Thoracic aorta (tissue), 2 donors: ENCODE measurements at regions not wholly inside any gene's neighbourhood (a gene's known extent, or its start where the extent isn't known, plus 50 kb on each side); places are given as distances from the start of the nearest gene placed in this dataset.

Source experiments
- ATAC-seq: fragments of 150-250 bp; one replicate; pipeline ENCODE4 v1.8.0; 2017; ENCODE audit warnings: low read depth; ENCODE audit not compliant: insufficient number of reproducible peaks, low FRiP score
- DNase-seq: peaks from one replicate; pipeline ENCODE4 v3.0.0-alpha.2; 2020; ENCODE audit warnings: low spot score
- H3K27ac ChIP-seq, 2 donors: fragments of 200-600 bp; sonication (generic); 1 replicate in 1 of 2; 2 replicates in 1 of 2; pipeline ENCODE4 v1.5.1; 2016; ENCODE audit warnings: mild to moderate bottlenecking in 2 of 2, moderate library complexity in 2 of 2
- H3K27me3 ChIP-seq: fragments of 200-600 bp; sonication (generic); replicated peaks from 2 replicates; pipeline ENCODE4 v1.6.0; 2016; ENCODE audit warnings: mild to moderate bottlenecking; ENCODE audit not compliant: insufficient read depth
- H3K36me3 ChIP-seq: fragments of 200-600 bp; sonication (generic); one replicate; pipeline ENCODE4 v1.5.1; 2016
- H3K4me1 ChIP-seq, 2 donors: fragments of 200-600 bp; sonication (generic); 1 replicate in 1 of 2; 2 replicates in 1 of 2; pipeline versions ENCODE4 v1.5.1 to v1.6.0; 2016; ENCODE audit warnings: low read depth in 2 of 2, mild to moderate bottlenecking in 1 of 2; ENCODE audit not compliant: control insufficient read depth in 1 of 2
- H3K4me3 ChIP-seq: fragments of 200-600 bp; sonication (generic); 2 replicates; pipeline ENCODE4 v1.5.1; 2016; ENCODE audit warnings: mild to moderate bottlenecking
- H3K9me3 ChIP-seq: fragments of 200-600 bp; sonication (generic); 2 replicates; pipeline ENCODE4 v1.5.1; 2016
- TF ChIP-seq, protein P1 (sequence below): fragments of 200-600 bp; sonication (generic); IDR thresholded peaks from one replicate; pipeline ENCODE4 v1.5.1; 2019; ENCODE audit warnings: antibody characterized with exemption

DNA sequence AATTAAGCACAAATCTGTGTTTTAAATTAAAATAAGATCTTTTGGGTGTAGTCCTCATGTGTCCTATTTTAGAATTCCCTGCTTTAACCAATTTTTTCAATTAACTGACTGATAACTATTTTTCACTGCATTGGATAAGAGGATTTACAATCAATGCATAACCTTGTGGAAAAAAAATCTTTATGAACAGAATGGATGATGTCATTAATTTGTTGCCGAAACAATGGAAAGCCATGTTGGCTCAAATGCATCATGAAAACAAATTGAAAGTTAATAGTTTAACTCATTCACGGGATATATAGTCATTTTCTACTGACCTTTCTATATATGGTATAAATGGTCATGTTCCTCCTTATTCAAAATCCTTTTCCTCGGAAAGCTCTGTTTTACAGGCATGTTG is 82.3 kb downstream of the PRLHR start:
- DNase-seq (no peak), ATAC-seq (no peak)

DNA sequence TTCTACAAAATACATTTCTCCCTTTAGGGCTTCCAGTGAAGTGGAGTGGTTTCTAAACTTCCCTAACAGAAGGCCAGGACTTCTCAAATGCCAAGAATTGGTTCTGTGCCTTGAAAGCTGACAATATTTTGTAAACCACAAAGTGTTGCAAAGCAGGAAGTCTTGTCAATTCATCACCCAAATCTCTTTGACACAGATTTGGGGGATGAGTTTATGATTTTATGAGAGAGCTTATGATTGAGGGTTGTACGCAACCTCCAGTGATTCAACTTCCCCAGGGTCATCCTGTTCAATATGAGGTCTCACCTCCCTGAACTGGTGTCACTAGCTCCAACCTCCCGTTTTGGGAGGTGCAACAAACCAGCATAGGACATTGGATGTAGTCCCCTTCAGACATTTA is 83.7 kb downstream of the PRLHR start:
- H3K36me3 ChIP-seq: no peaks in the 10 kb centered on the region
- H3K4me3 ChIP-seq: no peak overlapping the region
- H3K27me3 ChIP-seq: no peaks in the 10 kb centered on the region
- no peaks in the 10 kb centered on the region for H3K4me1 ChIP-seq
- H3K27ac ChIP-seq: no peak overlapping the region
- TF ChIP-seq, protein P1, sequence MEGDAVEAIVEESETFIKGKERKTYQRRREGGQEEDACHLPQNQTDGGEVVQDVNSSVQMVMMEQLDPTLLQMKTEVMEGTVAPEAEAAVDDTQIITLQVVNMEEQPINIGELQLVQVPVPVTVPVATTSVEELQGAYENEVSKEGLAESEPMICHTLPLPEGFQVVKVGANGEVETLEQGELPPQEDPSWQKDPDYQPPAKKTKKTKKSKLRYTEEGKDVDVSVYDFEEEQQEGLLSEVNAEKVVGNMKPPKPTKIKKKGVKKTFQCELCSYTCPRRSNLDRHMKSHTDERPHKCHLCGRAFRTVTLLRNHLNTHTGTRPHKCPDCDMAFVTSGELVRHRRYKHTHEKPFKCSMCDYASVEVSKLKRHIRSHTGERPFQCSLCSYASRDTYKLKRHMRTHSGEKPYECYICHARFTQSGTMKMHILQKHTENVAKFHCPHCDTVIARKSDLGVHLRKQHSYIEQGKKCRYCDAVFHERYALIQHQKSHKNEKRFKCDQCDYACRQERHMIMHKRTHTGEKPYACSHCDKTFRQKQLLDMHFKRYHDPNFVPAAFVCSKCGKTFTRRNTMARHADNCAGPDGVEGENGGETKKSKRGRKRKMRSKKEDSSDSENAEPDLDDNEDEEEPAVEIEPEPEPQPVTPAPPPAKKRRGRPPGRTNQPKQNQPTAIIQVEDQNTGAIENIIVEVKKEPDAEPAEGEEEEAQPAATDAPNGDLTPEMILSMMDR: no peak
- no peak for ATAC-seq
- no peak for DNase-seq
- H3K9me3 ChIP-seq: no peaks in the 10 kb centered on the region

More for the DNA sequence above, 82.3 kb downstream of the PRLHR start:
- H3K4me1 ChIP-seq: no peaks in the 10 kb centered on the region
- H3K27me3 ChIP-seq: no peaks in the 10 kb centered on the region
- H3K36me3 ChIP-seq: no peaks in the 10 kb centered on the region
- H3K27ac ChIP-seq: no peak overlapping the region
- no peaks in the 10 kb centered on the region for H3K9me3 ChIP-seq
- no peak overlapping the region for H3K4me3 ChIP-seq
- TF ChIP-seq, protein P1: no peak

DNA sequence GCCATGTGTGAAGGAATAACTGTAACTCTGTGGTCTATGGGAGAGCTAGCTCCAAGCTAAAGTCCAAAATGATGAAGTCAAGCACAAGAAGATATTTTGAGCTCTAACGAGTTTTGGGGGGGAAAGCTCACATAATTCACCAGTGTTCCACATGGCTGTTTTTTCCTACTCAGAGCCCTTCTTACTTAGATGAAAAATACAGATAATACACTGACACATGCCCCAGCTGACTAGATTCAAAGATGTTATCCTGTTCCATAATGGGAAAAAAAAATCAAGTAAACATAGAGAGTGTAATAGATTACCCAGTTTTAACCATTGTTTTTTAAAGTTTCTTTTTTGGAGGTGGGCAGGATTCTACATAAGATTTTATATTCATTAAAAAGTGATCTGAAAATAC is 86.6 kb downstream of the PRLHR start:
- Histone ChIP-seq H3K27ac (no peak overlapping the region), H3K27me3 (no peaks in the 10 kb centered on the region), H3K9me3 (no peaks in the 10 kb centered on the region), H3K4me1 (no peaks in the 10 kb centered on the region), H3K36me3 (no peaks in the 10 kb centered on the region), H3K4me3 (no peak overlapping the region)
- TF ChIP-seq, protein P1: no peak
- DNase-seq: no peak
- no peak for ATAC-seq

DNA sequence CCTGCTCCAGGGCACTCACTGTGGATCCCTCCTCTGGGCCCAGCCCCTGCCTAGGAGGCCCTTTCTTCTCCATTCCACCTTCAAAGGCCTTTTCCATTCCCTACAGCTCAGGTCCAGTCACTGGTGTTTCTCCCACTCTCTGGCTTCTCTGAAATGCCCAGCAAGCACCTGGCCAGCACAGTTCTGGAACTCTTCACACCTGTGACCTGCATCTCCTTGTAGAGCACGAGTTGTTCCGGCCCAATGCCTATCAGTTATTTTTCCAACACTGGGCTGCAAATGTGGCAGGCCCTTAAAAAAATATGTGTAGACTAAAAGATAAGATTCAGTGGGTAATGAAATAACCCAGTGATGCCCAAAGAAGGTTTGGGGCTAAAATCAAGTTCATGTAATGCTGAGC is 87.1 kb downstream of the PRLHR start:
- H3K27me3 ChIP-seq: no peaks in the 10 kb centered on the region
- TF ChIP-seq, protein P1: no peak
- H3K36me3 ChIP-seq: no peaks in the 10 kb centered on the region
- DNase-seq (no peak), ATAC-seq (no peak)
- no peaks in the 10 kb centered on the region for H3K4me1 ChIP-seq
- H3K4me3 ChIP-seq: no peak overlapping the region
- no peak overlapping the region for H3K27ac ChIP-seq
- H3K9me3 ChIP-seq: no peaks in the 10 kb centered on the region

DNA sequence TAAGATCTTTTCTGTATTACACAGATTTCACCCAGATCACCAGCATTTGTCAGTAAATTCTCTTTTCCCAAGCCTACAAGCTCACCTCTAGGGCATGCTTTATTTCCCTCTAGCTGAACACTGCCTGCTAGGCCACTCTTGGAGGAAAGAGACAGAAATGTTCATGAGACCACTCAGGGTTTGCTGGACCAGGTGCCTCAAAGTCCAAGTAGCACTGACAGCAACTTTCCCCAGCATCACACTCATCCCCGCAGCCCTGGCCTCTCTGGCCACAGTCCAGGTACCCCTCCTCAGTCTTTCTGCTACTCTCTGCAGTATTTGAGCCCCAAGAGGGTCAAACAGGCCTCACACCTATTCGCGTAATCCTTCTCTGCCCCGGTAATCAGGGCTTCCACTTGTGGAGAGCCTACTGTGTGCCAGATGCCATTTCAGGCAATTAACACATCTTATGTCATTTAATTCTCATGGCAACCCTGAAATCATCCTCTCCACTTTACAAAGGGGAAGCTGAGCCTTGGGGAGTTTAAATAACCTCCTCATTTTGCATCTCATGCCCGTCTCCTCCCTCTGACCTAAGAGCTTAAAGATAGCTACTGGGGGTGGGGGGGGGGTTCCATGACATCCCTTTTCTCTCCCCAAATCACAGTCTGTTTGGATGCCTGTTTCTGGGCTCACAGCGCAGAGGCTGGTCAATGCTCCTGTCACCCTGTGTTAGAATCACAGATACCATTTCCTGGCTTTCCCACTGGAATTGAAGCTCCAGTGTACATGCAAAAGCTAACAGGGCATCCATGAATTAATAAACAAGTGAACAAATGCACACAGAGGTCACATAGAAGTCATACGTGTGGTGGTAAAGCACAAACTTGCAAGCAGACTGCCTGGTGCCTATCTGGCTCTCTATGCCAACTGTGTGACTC is 88.5 kb downstream of the PRLHR start:
- H3K27ac ChIP-seq: no peak overlapping the region
- ATAC-seq: no peak
- H3K9me3 ChIP-seq: no peaks in the 10 kb centered on the region
- TF ChIP-seq, protein P1: no peak
- H3K27me3 ChIP-seq: no peaks in the 10 kb centered on the region
- no peaks in the 10 kb centered on the region for H3K4me1 ChIP-seq
- no peak for DNase-seq
- no peak overlapping the region for H3K4me3 ChIP-seq
- no peaks in the 10 kb centered on the region for H3K36me3 ChIP-seq
